HT1080 (cell line): ENCODE measurements at regions not wholly inside any gene's neighbourhood (a gene's known extent, or its start where the extent isn't known, plus 50 kb on each side); places are given as distances from the start of the nearest gene placed in this dataset.

Experiments used
- DNase-seq: peaks from one replicate; pipeline ENCODE4 v3.0.0-alpha.2; 2015; ENCODE audit warnings: low read depth

DNA sequence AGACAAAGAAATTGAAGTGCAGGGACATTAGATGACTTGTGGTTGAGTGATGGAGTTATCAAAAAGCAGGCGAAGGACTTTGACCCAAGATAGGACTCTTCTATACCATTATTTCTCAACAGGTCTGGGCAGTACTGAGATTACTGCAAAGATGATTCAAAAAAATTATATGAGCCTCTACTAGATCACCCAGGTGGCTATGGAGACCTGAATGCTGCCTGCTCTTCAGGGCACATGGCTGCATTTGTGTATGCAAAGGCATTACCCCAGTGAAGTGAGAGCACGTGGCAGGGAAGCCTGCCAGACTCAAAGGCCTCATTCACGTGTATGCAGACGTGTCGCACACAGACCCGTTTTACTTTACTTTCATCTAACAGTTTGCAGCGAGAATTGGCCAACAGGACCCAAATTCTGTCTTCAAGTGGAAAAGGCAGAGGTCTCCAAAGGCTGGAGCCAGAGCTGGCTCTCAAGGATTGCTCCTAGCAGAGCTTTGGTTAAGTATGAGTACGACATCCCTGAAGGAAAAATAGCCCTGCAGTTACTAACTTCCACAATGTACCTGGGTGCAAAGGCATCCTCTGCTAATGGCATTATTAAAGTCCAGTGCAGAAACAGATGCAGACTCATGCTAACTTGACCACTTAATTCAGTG is 113.8 kb upstream of the ARMC2 start:
- DNase-seq = no peak

- DNase-seq = peak; percentile 27
Observed at GRCh38 chr6:108735310-108736001, 112.8 kb upstream of the ARMC2 start.

- DNase-seq = no peak
Observed at GRCh38 chr6:108736002-108736361, 112.2 kb upstream of the ARMC2 start.

DNA sequence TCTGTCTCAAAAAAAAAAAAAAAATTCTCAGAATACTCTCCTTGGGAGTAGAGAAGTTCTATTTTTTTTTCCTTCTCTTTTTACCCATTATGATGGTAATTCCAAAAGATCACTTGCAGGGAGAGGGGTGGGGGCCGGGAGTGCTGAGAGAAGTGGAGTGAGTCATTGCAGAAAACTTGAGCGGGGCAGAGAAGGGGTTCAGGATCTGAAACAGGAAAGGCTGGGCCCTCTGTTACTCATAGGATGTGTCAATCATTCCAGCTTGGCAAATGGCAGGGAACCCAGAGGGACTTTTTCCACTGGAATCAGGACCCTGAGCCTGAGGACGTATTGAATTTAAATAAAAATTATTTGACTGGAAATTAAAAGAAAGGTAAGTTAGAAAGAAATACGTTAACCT is 111.4 kb upstream of the ARMC2 start:
- DNase-seq = peak; percentile 96

- peak; percentile 94 for DNase-seq
Observed at GRCh38 chr6:108737594-108738546, 110.4 kb upstream of the ARMC2 start.

GRCh38 chr6:108738684-108739416 is 109.4 kb upstream of the ARMC2 start:
- DNase-seq = peak; percentile 9

DNA sequence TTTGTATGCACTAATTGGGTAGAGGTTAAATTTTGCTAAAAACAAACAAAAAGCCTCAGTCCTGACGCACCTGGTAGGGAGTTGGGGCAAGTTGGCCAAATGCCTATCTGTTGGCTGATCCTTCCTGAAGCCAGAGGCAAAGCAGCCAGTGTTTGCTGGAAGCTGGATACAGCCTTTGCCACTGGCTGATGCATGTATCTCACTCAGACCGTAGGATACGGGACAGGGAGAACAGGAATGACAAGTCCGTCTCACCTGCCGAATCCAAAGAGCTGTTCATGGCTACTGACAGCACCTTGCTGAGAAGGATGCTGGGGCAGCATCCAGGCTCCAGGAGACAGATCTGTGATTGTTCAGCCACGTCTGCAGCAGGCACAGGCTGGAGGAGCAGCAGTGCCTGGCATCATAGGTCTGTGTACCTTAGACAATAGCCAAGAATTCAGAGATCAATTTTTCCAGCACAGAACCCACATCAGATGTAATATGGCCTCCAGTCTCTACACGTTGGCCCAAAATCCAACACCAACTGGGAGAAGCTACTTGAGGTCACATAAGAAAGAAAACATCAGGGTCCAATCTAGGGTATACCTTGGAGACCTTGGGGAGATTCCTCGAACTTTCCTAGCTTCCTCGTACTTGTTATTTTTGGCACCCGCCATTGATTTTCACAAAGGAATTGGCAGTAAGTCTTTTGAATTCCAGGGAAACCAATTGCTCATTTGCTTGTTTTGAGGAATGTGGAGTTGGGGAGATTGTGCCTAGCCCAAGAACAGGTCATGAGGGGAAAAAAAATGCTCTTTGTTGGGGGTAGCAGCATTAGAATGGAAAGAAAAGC is 108.5 kb upstream of the ARMC2 start:
- no peak for DNase-seq

DNA sequence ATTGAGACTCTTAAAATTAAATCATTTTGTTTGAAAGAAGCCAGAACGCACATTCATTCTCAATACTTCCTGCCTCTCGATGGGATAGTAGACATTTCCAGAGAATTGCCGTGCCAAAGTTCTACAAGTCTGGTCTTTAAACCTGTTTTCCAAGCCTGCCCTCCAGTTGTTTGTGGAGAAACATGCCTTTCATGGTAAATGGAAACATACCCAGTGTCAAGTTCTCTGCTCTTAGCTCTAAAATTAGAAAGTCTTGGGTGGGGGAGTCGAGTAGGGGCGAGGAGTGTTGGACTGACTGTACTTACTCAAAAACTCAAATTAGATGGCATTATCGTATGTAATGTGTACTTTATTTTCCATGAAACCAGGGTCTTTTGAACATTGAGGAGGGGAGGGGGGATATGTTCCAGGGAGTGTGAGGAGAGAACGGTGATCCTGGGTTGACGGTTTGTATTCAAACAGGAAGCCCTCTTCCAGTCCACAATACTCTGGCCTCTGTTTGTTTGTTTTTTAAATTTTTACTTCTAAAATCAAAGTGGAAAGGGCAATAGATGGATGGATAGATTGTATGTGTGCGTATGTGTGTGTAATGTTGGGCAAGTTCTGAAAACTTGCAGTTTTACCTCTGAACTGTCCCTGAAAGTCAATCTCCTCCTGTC is 106.8 kb upstream of the ARMC2 start:
- DNase-seq = no peak

GRCh38 chr6:108742041-108742440 is 106.2 kb upstream of the ARMC2 start:
- peak; percentile 7 for DNase-seq

- DNase-seq = no peak
Observed at GRCh38 chr6:108744244-108744972, 103.8 kb upstream of the ARMC2 start.

- no peak for DNase-seq
Observed at GRCh38 chr6:108744996-108745395, 103.2 kb upstream of the ARMC2 start.

DNA sequence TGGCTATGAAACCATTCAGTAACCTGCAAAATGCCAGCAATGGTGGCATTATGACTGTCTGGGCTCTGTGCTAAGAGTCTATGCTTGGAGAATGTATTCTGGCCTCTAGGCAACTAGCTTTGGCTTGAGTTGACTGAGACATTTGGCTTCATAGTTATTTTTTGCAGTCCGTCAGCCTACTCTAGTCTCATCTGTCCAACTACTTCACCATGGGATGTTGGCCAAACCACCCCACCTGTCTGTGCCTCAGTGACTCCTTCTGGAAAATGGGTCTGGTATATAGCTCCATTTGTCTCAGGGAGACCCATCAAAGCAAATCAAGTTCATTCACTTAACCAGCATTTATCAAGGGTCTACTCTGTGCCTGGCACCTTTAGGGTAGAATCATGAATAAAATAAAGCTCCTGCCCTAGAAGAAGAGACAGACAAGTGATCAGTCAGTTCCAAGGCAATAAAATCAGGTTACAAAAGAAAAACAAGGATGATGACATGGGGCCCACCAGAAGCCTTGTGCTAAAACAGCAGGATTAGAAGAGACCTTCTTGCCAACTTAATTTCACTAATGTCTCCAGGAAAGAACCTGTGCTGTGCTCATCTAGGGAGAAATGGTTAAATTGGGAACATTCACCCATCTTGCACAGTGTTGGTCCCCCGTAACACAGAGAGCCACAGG is 102.4 kb upstream of the ARMC2 start:
- DNase-seq = no peak

GRCh38 chr6:108746366-108746765 is 101.9 kb upstream of the ARMC2 start:
- no peak for DNase-seq

- no peak for DNase-seq
Observed at GRCh38 chr6:108746836-108747575, 101.2 kb upstream of the ARMC2 start.

DNA sequence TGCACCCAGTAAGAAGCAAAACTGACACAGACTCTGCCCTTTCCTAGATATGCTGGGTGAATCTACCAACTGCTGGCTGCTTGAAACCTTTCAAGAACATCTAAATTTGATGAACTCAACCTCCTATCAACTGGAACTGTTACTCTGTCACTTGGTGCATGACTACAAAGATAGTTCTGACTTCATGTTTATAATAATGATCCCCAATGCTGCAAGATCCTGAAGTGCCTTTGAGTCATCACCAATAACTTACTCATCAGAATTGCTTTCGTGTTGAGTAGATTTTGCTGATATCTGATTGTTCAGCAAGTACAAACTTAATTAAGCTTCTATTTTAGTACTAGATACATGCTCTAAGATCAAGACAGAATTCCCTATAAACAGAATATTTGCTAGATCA is 100.2 kb upstream of the ARMC2 start:
- no peak for DNase-seq

DNA sequence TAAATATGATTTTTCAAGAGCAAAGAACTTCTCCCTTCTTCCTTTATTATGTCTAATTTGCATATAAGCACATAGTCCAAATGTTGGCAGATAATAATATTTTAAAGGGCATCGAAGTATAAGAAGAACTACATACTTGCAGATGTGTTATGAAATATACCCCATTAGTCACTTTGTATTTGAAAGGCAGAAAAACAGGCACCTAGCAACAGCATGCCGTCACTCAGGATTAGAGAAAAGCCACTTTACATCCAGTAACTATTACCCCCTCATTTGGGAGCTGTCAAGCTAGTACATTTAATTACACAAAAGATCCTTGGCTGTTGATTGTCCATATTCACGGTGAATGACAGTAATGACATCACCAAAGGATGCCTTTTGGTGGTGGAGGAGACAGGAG is 99.3 kb upstream of the ARMC2 start:
- DNase-seq = no peak

DNA sequence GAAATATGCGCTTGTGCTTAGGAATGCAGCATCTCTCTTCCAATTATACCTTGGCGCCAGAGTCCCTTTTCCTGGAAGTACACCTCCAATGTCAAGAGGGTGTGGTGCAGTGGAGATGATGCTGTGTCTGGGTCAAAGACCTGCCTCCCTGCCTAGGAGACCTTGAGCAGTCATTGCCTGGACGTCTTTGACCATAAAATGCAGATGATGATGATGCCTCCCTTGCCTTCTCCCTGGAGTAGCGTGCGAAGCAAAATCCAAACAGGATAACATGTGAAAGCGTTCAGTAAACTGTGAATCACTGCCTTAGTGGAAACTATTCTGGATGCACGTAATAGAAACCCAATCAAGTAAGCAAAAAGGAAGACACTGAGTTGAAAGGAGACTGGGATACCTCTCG is 97.4 kb upstream of the ARMC2 start:
- DNase-seq = no peak

DNA sequence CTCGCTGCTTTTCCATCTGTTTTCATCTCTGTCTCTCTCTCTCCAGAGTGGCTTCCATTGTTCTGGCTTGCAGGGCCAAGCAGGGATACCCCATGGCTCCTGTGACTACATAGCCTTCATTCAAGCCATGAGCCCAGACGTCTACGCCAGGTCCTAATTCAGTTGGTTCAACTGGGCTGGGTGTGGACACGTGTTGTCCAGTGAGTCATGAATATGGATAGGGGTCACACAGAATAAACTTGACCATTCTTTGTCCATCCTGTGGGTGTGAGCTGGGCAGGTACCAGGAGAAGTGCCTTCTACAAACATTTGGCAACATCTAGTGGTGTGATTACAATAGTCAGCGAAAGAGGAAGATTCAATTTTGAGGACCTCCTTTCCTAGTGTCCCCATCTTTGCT is 96.9 kb upstream of the ARMC2 start:
- DNase-seq = no peak
